Panc1 (cell line): ENCODE measurements at regions not wholly inside any gene's neighbourhood (a gene's known extent, or its start where the extent isn't known, plus 50 kb on each side); places are given as distances from the start of the nearest gene placed in this dataset.

ENCODE experiments used
- ATAC-seq: fragments of 200-7000 bp; cut with Tn5 transposase; 2 replicates; pipeline ENCODE4 v1.9.1; 2020; ENCODE audit warnings: mild to moderate bottlenecking, moderate library complexity
- BruUV-seq: library from RNA; stranded (reverse); fragments of 400-500 nt; replicated peaks from 2 replicates; lab custom pipeline; 2021; lab: Mats Ljungman, UMichigan
- CTCF ChIA-PET: fragments of 300-600 bp; sonication (Branson Sonifier 250); formaldehyde crosslinking; loops from one replicate; lab custom pipeline; 2022; ENCODE audit warnings: antibody characterized with exemption; lab: Charles Lee
- POLR2A ChIA-PET: fragments of 300-600 bp; sonication (Branson Sonifier 250); formaldehyde crosslinking; loops from one replicate; lab custom pipeline; 2022; ENCODE audit warnings: antibody characterized with exemption; lab: Charles Lee
- DNase-seq: peaks from one replicate; pipeline ENCODE4 v3.0.0-alpha.2; 2010; ENCODE audit warnings: low read depth, low spot score
- H3K27ac ChIP-seq: 2 replicates; pipeline ENCODE4 v1.5.1; 2011; ENCODE audit warnings: mild to moderate bottlenecking, low read length, inconsistent platforms
- H3K27me3 ChIP-seq: fragments of 200-500 bp; sonication (Bioruptor generic); 2 replicates; pipeline ENCODE4 v1.6.0; 2014; ENCODE audit warnings: low read length, inconsistent platforms; ENCODE audit not compliant: control insufficient read depth, insufficient read depth
- H3K36me3 ChIP-seq: fragments of 200-500 bp; sonication (Bioruptor generic); 2 replicates; pipeline ENCODE4 v1.5.1; 2014; ENCODE audit warnings: inconsistent platforms, mild to moderate bottlenecking, low read length, moderate library complexity; ENCODE audit not compliant: control insufficient read depth, insufficient read depth
- H3K4me1 ChIP-seq: 2 replicates; pipeline ENCODE4 v1.5.1; 2011; ENCODE audit warnings: inconsistent platforms, mild to moderate bottlenecking, low read length, moderate library complexity; ENCODE audit not compliant: control insufficient read depth, insufficient read depth
- H3K4me3 ChIP-seq, 2 experiments: 2 replicates each; pipeline ENCODE4 v1.5.1; 2011 to 2012; ENCODE audit warnings: low read depth in 2 of 2, low read length in 2 of 2, mild to moderate bottlenecking in 2 of 2, inconsistent platforms in 1 of 2, moderate library complexity in 1 of 2
- H3K9me3 ChIP-seq: fragments of 200-500 bp; sonication (Bioruptor generic); 2 replicates; pipeline ENCODE4 v1.5.1; 2014; ENCODE audit warnings: low read depth, mild to moderate bottlenecking, inconsistent platforms, low read length, moderate library complexity; ENCODE audit not compliant: control insufficient read depth, insufficient read depth
- CTCF ChIP-seq: fragments of 450-650 bp; IDR thresholded peaks from 2 replicates; pipeline ENCODE4 v1.5.1; 2017; ENCODE audit warnings: mild to moderate bottlenecking
- POLR2AphosphoS5 ChIP-seq: IDR thresholded peaks from 2 replicates; pipeline ENCODE4 v1.6.1; 2012; ENCODE audit warnings: mild to moderate bottlenecking, low read depth, low read length, moderate library complexity
- REST ChIP-seq, 2 experiments: IDR thresholded peaks; 2 replicates each; pipeline ENCODE4 v1.6.1; 2011 to 2012; ENCODE audit warnings: low read depth in 2 of 2, control low read depth in 1 of 2, low read length in 1 of 2, mild to moderate bottlenecking in 1 of 2, moderate library complexity in 1 of 2; ENCODE audit not compliant: insufficient read depth in 1 of 2
- SIN3A ChIP-seq: IDR thresholded peaks from 2 replicates; pipeline ENCODE4 v1.6.1; 2012; ENCODE audit warnings: low read depth, mild to moderate bottlenecking, low read length, moderate library complexity, borderline replicate concordance; ENCODE audit not compliant: insufficient read depth
- TCF7L2 ChIP-seq: IDR thresholded peaks from 2 replicates; pipeline ENCODE4 v1.6.1; 2011; ENCODE audit warnings: mild to moderate bottlenecking, low read depth, low read length, inconsistent platforms
- in situ Hi-C: cut with HindIII; loops from 2 replicates; pipeline ENCODE4 v1.10.0; 2016; ENCODE audit warnings: low sequenced_read_pairs, low pct_unique_long_range_greater_than_20kb
- intact Hi-C: fragments of 100-400 bp; cut with micrococcal nuclease; formaldehyde crosslinking; loops from one replicate; pipeline ENCODE4 v1.10.0; 2022; ENCODE audit not compliant: unreplicated experiment

- DNase-seq (no peak), ATAC-seq (no peak)
- in situ Hi-C loops (no loop called here), intact Hi-C loops (no loop called here)
- H3K27ac ChIP-seq, result no peak overlapping the region
- ChIA-PET CTCF (no interaction called here), POLR2A (no interaction called here)
- TF ChIP-seq TCF7L2 (no peak), SIN3A (no peak), POLR2AphosphoS5 (no peak), CTCF (no peak)
- no peaks in the 10 kb centered on the region for H3K4me1 ChIP-seq
- no peak overlapping the region for H3K4me3 ChIP-seq
- no TSS peak for BruUV-seq
- no peaks in the 10 kb centered on the region for H3K9me3 ChIP-seq
- no peaks in the 10 kb centered on the region for H3K36me3 ChIP-seq
- no peaks in the 10 kb centered on the region for H3K27me3 ChIP-seq
Observed at GRCh38 chr13:31955101-31955500, 76.5 kb upstream of the FRY start.

- TF ChIP-seq REST (IDR thresholded peaks at IDR 0.05; ENCODE audit: insufficient read depth in 1 of 2, low read depth in 2 of 2, low read length in 1 of 2) (no peak), CTCF (no peak), POLR2AphosphoS5 (no peak)
- no peak overlapping the region for H3K27ac ChIP-seq
- POLR2A ChIA-PET, result no interaction called here
- H3K4me3 ChIP-seq, result no peak overlapping the region
- no peaks in the 10 kb centered on the region for H3K27me3 ChIP-seq
- intact Hi-C loops, result no loop called here
- H3K4me1 ChIP-seq, result no peaks in the 10 kb centered on the region
- ATAC-seq (no peak), DNase-seq (no peak)
- H3K9me3 ChIP-seq, result no peaks in the 10 kb centered on the region
- no TSS peak for BruUV-seq
- in situ Hi-C loops, result no loop called here
- H3K36me3 ChIP-seq, result no peaks in the 10 kb centered on the region
- CTCF ChIA-PET, result no interaction called here
Observed at GRCh38 chr13:31955741-31956140, 75.8 kb upstream of the FRY start.
